SHP77 treated with DMSO at 0.1 percent for 48 hours (cell line): ENCODE measurements at regions not wholly inside any gene's neighbourhood (a gene's known extent, or its start where the extent isn't known, plus 50 kb on each side); places are given as distances from the start of the nearest gene placed in this dataset.
A peak's percentile ranks its signal among the peaks of the same experiment; 100 is the strongest.

Experiments
- DNase-seq: peaks from one replicate; lab custom pipeline; 2025; lab: John Stamatoyannopoulos, UW

DNA sequence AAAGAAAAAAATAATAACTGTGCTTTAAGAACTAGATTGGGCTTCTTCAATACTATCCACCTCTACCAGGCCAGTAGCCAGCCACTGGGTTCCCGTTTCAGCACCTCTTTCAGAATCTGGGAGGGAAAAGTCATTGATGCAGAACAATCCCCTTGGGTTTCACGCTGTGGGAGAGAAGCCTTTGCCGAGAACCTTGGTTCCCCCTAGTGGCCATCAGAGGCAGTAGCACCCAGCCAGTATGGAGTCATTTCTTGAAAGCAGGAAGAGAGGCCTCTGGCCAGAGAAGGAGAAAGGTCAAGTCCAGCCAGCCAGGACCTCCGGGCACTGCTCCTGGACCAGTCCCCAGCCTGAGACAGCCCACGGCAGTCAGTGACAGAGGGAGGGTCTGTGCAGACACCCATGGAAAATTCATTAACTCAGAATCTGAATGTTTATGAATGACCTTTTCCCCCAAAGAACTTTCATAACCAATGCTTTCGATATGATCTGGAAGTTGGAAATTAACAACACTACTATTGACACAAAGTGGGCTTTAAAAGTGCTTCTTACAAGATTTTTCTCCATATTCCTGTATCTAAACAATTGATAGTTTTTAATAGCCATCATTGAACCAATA lies 51.2 kb upstream of the CDH5 start:
- peak; percentile 49 for DNase-seq

DNA sequence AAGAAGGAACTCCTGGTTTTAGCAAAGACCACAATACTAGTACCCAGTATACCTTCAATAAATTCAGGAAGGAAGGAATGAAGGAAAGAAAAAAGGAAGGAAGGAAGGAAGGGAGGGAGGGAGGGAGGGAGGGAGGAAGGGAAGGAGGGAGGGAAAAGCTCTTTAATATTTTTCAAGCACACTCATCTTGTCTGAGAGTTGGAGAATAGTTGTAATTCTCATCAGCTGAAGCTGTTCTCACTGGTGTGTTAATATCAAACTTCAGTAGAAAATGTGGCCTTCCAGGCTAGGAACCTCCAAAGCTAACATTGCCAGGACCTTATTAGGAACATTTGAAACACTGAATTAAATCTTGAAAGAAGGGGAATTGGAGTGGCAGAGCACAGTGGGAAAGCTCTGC lies 55.2 kb upstream of the CDH5 start:
- DNase-seq, result no peak

DNA sequence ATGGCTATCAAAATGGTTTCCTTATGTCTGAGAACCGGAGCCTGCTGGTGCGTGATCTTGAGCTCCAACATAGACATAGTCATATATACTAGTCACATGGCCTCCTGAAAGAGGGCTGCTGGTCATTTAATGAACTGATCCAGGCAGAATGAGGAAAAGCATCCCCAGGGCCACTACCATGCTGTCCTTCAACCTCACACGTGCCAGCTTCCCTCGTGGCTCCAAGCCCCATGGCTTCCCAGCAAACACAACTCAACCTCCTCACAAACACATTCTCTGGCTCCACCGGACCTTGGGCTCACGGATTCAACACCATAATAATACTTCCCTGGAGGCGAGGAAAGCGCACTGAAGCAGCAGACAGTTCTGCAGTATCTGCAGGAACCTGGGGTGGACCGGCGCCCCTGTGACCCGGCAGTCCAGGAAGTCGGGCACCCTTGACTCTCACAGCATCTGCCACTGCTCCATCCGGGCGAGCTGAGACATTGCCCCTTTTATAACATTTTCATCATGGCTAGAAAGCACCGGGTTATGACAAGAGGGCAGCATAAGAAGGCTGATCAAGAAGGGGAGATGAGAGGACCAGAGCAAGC lies 57.2 kb upstream of the CDH5 start:
- DNase-seq, result no peak

DNA sequence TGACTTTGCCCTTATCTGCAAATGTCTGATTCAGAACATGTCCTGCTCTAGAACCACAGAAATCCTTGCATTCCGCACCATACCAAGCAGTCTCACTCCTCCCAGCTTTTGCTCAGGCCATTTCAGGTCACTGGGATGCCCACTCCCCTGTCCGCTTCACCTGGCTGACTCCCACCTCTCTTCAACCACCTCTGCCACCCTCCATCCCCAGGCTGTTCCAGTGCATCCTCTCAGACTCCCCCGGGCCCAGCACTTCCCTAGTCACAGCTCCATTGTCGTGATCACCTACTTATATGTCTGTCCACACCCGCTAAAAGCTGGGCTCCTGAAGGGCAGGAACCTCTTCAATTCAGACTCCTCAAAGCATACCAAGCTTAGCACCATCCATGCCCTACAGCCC lies 58.4 kb upstream of the CDH5 start:
- no peak for DNase-seq

DNA sequence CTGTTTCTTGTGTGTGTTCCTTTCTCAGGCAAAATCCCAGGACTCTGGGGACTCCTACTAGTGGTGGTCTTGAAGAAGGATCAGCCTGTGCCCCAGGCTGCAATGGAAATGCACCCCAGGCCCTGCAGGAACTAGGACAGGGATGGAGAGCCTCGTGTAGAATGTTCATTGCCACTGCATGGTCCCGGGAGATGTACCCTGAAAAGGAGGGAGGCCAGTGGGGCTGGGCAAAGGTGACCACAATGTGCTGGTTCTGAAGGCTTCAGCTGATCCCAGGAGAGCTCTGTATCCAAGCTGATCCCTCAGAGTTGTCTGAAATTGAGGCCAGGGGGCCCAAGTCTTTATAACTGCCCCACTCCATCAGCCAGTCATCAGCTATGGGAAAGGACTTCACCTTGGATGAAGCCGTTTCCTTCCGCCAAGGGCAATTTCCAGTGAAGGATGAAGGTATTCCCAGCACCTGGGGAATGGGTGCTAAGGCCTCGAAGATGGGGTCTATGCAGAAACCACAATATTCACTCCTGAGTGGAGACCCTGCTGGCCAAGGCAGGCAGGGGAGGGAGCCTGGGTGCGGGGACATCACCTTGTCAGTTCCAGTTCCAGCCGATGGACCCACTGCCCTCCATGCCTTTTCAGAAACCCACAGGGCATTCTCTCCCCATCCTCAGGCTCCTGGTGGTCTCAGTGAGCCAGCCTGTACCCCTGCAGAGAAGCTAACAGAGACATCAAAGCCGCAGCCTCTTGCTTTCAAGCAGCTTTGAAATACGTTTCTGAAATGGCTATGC lies 59.9 kb upstream of the CDH5 start:
- DNase-seq, result no peak

DNA sequence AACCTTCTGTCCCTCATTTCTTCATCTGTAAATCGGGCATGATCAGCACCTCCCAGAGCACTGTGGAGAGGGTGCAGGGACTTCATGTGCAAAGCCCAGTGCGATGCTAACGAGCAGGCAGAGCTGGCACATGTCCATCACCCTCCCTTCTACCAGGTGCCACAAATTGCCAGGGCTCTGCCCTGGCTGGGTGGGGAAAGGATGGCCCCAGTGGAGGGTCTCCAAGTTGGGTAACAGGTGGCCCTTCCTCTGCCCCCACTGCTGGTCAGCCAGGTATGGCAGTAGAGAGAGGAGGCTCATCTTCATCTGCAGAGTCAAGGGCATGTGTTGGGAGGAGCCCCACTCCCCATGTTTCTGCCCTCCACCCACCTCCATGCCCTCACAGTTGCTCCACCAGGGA lies 61.5 kb upstream of the CDH5 start:
- no peak for DNase-seq

DNA sequence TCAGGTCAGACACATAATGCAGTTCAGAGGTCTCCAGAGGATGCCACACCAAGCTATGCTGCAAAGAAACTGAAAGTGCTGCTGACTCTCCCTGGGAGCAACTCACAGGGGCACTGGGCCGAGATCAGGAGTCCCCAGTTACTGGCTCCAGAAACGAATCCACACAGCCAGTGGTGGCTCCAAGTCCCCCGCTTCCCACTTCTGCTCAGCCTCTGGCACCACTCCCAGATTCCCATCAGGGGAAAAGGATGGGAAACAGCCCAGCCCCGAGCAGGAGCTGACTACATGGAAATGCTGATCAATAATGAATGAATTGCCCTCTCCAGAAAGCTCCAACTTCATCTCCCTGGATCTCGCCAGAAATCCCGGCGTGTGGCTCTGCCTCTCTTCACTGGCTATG lies 62.3 kb upstream of the CDH5 start:
- DNase-seq, result no peak

DNA sequence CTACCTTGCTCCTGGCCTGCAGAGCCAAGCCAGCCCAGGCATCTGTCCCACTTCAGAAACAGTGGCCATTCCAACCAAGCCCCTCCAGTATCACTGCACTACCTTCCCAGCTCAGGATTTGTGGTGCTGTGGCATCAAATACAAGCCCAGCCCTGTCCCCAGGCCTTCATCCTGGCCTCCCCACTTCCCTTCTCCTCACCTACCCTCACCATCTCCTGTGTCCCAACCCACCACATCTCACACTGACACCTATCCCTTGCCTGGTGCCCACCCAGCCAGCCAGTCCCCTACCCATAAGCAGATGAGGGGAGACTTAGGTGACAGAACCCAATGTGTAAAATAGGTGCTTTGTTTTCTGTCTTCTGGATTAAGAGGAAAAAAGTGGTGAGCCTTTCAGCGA lies 66.0 kb upstream of the CDH5 start:
- DNase-seq, result no peak

DNA sequence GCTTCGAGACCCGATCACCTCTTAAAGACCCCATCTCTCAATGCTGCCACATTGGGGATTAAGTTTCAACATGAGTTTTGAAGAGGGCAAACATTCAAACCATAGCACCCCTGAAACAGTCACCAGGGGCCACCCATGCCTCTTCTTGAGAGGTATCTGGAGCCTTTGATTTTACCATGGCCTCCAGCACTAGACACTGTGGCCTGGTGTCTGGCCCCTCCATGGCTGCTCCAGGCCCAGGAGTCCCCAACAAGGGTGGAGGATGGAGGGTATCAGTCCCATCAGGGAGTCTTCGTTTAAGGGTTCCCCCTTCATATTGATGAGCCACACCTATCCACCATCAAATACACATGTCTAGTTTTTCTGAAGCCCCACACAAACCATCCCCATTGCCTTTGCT lies 66.5 kb upstream of the CDH5 start:
- DNase-seq, result no peak

DNA sequence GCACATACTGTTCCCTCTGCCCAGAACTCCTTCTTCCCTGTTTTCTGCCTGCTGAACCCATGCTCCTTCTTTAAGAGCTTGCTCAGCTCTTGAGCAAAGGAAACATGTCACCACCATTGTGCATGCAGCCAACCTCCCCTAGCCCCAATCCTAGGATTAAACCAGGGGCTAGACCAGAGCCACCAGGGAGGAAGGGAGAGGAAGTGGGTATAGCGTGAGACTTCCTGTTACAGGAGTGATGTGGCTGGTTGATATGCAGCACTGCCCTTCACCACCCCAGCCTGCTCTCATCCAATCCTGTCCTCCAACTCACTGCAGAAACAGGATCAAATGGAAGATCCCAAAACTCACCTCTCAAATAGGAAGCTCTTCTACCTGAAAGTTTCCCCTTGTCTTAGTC lies 67.1 kb upstream of the CDH5 start:
- no peak for DNase-seq

DNA sequence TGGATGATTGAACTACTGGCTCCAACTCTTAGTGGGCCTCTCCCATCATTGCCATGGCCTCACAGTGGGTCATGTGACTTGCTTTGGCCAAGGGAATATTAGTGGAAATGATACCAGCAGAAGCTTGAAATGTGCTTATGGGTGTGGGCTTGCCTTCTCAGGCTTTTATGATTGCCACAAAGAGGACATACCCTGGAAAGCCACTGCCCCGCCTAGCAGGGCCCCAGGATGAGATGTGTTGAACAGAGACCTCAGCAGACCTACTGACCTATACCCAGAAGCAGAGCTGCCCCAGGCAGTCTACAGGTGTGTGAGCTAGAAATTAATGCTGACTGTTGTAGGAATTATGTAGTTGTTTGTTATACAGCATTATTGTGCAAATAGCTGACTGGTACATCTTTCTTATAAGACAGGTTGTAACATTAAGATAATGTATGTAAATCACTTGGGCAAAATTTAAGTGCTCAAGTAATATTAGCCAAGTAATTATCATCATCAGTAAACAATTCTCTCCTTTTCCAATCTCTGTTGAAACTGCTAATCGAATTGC lies 67.8 kb upstream of the CDH5 start:
- DNase-seq, result no peak

DNA sequence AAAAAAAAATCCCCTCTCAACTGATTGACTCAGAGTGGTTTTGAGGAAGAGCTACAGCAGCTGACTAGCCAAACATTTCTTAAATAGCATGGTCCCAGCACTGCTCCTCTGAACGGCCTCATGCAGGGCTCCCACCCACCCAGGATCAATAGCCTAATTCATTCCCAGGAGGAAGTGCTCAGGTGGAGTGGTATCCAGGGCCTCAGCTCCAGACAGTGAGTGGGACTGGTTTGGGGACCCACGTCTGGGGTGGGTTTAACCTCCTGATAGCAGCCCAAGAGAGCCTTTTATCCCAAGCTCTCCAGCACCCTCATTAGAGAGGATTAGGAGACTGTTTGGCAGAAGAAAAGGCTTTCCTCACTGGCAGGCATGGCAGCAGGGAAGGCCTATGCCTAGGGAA lies 68.5 kb upstream of the CDH5 start:
- DNase-seq, result no peak

DNA sequence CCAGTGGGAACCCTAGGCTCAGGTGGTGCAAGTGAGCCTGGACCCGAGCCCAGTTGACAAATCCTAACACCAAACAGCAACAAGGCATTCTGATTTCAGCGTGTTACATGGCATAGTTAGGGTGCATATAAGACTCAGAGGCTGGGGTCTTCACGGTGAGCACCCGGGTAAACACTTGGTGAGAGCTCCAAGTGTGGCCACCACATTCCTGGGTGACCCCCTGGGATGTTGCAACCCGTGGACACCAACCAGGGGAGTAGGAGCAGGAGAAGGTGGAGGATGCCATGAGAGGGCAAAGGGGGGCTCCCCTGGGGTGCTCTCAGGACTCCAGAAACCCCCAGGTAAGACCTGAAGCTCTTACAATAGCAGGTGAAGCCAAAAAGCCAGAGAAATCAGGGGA lies 69.9 kb upstream of the CDH5 start:
- DNase-seq, result no peak

DNA sequence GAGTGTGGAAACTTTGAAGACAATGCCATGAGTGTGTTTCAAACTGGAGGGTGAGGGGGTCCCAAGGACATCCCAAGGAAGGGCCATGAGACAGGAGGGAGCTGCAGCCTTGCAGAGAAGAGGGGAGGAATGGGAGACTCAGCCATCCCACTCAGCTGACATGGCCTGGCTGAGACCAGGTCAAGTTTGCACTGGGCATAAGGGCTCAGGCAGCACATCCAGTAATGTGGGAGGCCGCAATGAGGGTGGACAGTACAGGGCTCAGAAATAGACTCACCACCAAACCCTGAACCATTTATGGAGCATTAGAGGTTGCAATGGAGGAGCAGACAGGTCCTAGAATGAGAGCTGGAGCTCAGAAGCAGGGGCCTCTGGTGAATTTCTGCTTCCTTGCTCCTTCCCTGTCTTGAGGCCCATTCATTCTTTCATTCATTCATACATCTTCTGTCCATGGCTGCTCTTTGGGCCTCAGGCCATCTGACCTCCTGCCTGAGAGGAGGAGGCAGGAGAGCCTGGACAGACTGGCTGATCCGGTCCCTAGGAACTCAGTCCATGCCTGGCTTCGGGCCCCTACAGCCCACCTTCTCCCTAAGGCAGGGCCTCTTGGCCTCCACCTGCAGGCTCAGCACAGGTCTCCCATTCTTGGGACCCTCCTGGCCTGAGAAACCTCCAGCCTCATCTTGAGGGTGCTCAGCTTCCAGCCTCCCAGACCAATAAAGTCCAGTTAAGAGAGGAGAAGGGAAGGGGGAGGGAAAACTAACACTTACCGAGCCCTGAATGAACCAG lies 70.5 kb upstream of the CDH5 start:
- no peak for DNase-seq

DNA sequence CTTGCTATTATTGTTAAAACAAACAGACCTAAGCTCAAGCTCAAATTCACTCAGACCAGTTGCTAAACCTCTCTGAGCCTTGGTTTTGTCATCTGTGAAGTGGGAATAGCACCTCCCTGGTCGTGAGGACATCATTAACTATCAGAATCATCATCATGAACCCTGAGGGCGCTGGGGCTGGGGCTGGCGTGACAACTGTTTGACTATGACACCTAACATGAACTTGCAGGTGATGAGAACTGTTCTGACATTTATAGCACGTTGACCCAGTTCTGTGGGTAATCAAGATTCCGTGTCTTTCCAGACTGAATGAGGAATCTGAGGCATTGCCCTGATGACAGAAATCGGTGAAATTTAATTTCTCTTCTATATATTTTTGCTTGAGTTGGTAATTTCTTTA lies 71.3 kb upstream of the CDH5 start:
- DNase-seq, result no peak

DNA sequence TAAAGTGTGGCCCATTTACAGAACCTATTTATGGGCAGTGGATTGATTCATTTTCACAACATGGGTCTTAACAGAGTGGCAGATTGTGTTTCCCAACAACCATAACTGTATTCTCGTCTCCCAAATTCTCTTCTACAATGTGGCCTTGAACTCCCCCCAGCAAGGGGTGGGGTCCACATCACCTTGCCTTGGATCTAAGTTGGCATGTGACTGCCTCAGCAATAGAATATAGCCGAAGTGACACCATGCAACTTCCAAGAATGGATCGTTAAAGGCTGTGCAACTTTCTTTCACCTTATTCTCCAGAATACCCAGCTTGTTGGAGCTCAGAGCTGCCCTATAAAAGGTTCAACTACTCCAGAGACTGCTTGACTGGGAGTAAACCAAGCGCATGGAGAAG lies 72.0 kb upstream of the CDH5 start:
- no peak for DNase-seq

DNA sequence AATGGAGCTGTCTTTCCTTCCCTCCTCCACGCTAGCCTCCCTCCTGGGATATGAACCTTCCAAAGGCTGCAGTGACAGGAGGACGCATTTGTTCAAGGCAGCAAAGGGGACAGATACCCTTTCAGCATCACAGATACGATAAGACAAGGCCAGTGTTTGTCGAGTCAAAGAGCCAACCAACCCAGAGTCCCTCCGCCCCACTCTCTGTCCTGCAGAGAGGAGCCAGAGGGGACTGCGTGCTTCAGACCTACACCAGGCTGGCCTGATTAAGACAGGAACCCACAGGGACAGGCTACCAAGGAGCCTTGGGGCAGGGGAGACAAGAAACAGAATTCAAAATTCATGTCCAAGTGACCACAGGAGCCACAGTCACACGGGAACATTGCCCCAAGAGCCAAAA lies 72.6 kb upstream of the CDH5 start:
- DNase-seq, result no peak

DNA sequence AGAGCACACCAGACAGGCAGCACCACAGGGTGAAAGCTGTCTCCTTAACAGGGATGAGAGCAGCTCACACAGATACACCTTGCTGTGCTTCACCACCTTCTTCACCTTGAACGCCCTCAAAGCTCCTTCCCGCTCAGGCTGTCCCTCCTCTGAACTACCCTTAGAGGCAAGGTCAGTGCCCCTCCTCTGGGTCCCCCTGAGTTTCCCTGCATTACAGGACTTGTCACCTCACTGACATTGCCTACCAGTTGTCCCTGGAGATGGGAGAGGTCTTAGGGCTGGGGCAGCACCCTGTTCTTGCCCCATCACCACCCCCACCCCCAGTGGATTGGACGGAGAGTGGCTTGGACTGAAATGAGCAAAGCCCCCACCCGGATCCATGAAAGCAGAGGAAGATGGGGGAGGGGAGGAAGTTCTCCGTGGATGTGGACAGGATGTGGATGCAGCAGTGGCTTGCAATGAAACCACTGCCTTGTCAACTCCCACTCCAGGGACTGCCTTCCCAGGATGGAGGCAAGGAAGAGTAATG lies 73.2 kb upstream of the CDH5 start:
- no peak for DNase-seq

DNA sequence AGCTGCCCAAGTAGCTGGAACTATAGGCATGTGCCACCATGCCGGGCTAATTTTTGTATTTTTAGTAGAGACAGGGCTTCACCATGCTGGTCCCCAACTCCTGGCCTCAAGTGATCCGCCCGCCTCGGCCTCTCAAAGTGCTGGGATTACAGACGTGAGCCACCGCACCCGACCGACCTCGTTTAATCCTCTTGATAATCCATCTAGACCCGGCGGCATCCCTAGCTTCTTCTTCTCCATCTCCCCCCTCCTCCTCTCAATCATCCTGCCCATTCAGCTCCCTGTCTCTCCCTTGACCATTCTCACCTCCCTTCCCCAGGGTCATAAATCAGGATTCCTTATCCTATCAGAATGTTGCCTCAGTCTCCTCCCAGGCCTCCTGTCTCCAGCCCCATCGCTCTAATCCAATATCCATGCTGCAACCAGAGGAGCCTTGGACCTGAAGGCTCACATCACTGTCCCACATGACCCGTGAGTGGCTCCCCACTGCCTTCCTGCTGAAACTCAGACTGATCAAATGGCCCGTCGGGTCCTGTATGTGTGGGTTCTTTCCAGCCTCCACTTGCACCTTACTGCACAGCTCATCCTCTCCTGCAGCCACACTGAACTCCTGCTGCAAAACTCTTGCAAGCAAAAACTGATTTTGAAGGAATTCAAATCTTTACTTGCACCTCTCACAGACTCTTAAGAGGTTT lies 74.1 kb upstream of the CDH5 start:
- no peak for DNase-seq

DNA sequence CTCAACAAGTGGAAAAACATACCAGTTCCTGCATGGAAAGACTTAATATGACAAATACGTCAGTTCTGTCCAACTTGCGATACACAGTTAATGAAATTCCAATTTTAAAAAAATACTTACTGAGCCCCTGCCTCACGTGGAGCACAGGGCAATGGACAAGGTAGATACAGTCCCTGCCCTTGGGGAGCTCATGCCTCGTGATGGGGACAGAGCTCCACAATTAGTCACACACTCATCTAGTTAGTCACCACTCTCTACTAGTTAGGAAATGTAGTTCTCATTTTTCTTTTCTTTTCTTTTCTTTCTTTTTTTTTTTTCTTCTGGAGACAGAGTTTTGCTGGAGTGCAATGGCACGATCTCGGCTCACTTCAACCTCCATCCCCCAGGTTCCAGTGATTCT lies 74.7 kb upstream of the CDH5 start:
- no peak for DNase-seq

DNA sequence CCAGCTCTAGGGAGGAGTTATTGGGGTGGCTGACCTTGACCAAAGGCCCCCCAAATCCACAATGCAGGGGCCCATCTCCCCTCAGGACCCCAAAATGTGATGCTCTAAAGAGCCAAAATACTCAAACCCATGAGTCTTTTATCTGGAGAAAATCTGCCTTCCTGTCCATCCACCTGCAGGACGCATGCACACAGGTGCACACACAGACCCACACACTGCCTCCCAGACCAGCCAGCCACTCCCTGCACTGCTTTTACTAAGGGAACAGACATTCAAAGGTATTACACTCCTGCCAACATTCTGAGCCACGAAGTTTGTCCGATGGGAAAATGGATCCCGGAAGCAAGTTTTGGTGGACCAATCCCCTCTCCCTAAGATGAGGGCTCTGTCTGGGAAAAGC lies 76.1 kb upstream of the CDH5 start:
- no peak for DNase-seq

DNA sequence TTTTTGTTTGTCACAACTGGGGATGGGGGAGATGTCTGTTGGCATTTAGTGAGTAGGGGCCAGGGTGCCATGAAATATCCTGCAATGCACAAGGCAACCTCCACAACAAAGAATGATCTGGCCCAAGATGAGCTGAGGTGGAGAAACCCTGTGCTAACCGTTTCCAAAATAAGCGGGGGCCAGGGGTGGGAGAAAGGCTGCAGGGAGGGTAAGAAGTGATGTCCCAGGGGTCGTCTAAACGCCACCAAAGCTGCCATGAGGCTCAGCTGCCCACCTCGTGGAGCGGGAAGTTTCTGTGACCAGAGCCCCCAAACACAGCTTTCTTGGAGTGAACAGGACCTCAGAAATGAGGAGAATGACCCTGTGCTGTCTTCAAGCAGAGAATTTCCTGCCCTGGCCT lies 76.5 kb upstream of the CDH5 start:
- no peak for DNase-seq
